ENCODE measurements at regions not wholly inside any gene's neighbourhood (a gene's known extent, or its start where the extent isn't known, plus 50 kb on each side); places are given as distances from the start of the nearest gene placed in this dataset.
"Not testable (repeated sequence)": the region's sequence is repeated elsewhere in the genome, so short reads cannot be mapped to it uniquely, and the experiment has no call there.

- ATAC-seq (replicated peaks) = no peak
- H3K36me3 Mint-ChIP-seq = no peaks in the 10 kb centered on the region
- no peaks in the 10 kb centered on the region for H3K4me1 Mint-ChIP-seq
- H3K27me3 Mint-ChIP-seq = no peaks in the 10 kb centered on the region
- DNase-seq = no peak
- H3K27ac Mint-ChIP-seq = no peak overlapping the region
- no peak overlapping the region for H3K4me3 Mint-ChIP-seq
- peaks cover 6 to 11% of the 10 kb centered on the region in 2 donors for H3K9me3 Mint-ChIP-seq
These were observed 2047.1 kb downstream of the SUCLG1 start for GRCh38 chr2:82412021-82412420.

- Mint-ChIP-seq H3K36me3 (no peaks in the 10 kb centered on the region), H3K4me1 (no peaks in the 10 kb centered on the region), H3K27me3 (no peaks in the 10 kb centered on the region), H3K4me3 (no peak overlapping the region), H3K9me3 (peaks cover 4 to 11% of the 10 kb centered on the region in 2 donors), H3K27ac (no peak overlapping the region)
- no peak for DNase-seq
- ATAC-seq (replicated peaks) = no peak
These were observed 2048.0 kb downstream of the SUCLG1 start for GRCh38 chr2:82411071-82411470.

- ATAC-seq (replicated peaks) (no peak), DNase-seq (no peak)
- Mint-ChIP-seq H3K9me3 (no peaks in the 10 kb centered on the region), H3K36me3 (no peaks in the 10 kb centered on the region), H3K4me3 (no peak overlapping the region), H3K27ac (no peak overlapping the region), H3K4me1 (no peaks in the 10 kb centered on the region), H3K27me3 (no peaks in the 10 kb centered on the region)
These were observed 2063.5 kb downstream of the SUCLG1 start for GRCh38 chr2:82395531-82395930.

- Mint-ChIP-seq H3K36me3 (no peaks in the 10 kb centered on the region), H3K27ac (no peak overlapping the region), H3K9me3 (peaks cover 2 to 3% of the 10 kb centered on the region in 2 donors), H3K4me1 (no peaks in the 10 kb centered on the region), H3K27me3 (no peaks in the 10 kb centered on the region), H3K4me3 (no peak overlapping the region)
- ATAC-seq (replicated peaks) (no peak), DNase-seq (no peak)
These were observed 2067.7 kb downstream of the SUCLG1 start for GRCh38 chr2:82391386-82391785.

- Mint-ChIP-seq H3K9me3 (peaks cover 8 to 13% of the 10 kb centered on the region in 2 donors), H3K4me1 (no peaks in the 10 kb centered on the region), H3K27ac (no peak overlapping the region), H3K36me3 (no peaks in the 10 kb centered on the region), H3K4me3 (no peak overlapping the region), H3K27me3 (no peaks in the 10 kb centered on the region)
- ATAC-seq (replicated peaks) (no peak), DNase-seq (no peak)
These were observed 2051.1 kb upstream of the LRRTM1 start for GRCh38 chr2:82355622-82356021.

GRCh38 chr2:82345910-82346309 is 2041.4 kb upstream of the LRRTM1 start:
- no peaks in the 10 kb centered on the region for H3K9me3 Mint-ChIP-seq
- no peak overlapping the region for H3K27ac Mint-ChIP-seq
- no peaks in the 10 kb centered on the region for H3K27me3 Mint-ChIP-seq
- H3K4me1 Mint-ChIP-seq = no peaks in the 10 kb centered on the region
- DNase-seq (no peak), ATAC-seq (replicated peaks) (no peak)
- H3K36me3 Mint-ChIP-seq = no peaks in the 10 kb centered on the region
- no peak overlapping the region for H3K4me3 Mint-ChIP-seq

- no peaks in the 10 kb centered on the region for H3K27me3 Mint-ChIP-seq
- no peaks in the 10 kb centered on the region for H3K36me3 Mint-ChIP-seq
- H3K4me1 Mint-ChIP-seq = no peaks in the 10 kb centered on the region
- H3K9me3 Mint-ChIP-seq = peaks cover 0 to 2% of the 10 kb centered on the region in 2 donors
- ATAC-seq (replicated peaks) (no peak), DNase-seq (no peak)
- no peak overlapping the region for H3K27ac Mint-ChIP-seq
- no peak overlapping the region for H3K4me3 Mint-ChIP-seq
These were observed 2040.1 kb upstream of the LRRTM1 start for GRCh38 chr2:82344670-82345069.

GRCh38 chr2:82342356-82342755 is 2037.8 kb upstream of the LRRTM1 start:
- H3K27ac Mint-ChIP-seq = no peak overlapping the region
- no peaks in the 10 kb centered on the region for H3K36me3 Mint-ChIP-seq
- peaks cover 0 to 4% of the 10 kb centered on the region in 2 donors for H3K9me3 Mint-ChIP-seq
- DNase-seq = no peak
- H3K4me1 Mint-ChIP-seq = no peaks in the 10 kb centered on the region
- ATAC-seq (replicated peaks) = no peak
- H3K27me3 Mint-ChIP-seq = no peaks in the 10 kb centered on the region
- no peak overlapping the region for H3K4me3 Mint-ChIP-seq

GRCh38 chr2:82340578-82341053 is 2036.1 kb upstream of the LRRTM1 start:
- no peak overlapping the region for H3K4me3 Mint-ChIP-seq
- peaks cover 0 to 5% of the 10 kb centered on the region in 2 donors for H3K9me3 Mint-ChIP-seq
- no peaks in the 10 kb centered on the region for H3K27me3 Mint-ChIP-seq
- H3K36me3 Mint-ChIP-seq = no peaks in the 10 kb centered on the region
- no peaks in the 10 kb centered on the region for H3K4me1 Mint-ChIP-seq
- no peak overlapping the region for H3K27ac Mint-ChIP-seq
- DNase-seq (no peak), ATAC-seq (replicated peaks) (no peak)

- Mint-ChIP-seq H3K9me3 (peaks cover 0 to 5% of the 10 kb centered on the region in 2 donors), H3K4me3 (no peak overlapping the region), H3K36me3 (no peaks in the 10 kb centered on the region), H3K4me1 (no peaks in the 10 kb centered on the region), H3K27me3 (no peaks in the 10 kb centered on the region), H3K27ac (no peak overlapping the region)
- ATAC-seq (replicated peaks) (no peak), DNase-seq (no peak)
These were observed 2035.3 kb upstream of the LRRTM1 start for GRCh38 chr2:82339805-82340204.

- H3K9me3 Mint-ChIP-seq = peaks cover 0 to 3% of the 10 kb centered on the region in 2 donors
- ATAC-seq (replicated peaks) = no peak
- no peaks in the 10 kb centered on the region for H3K27me3 Mint-ChIP-seq
- no peaks in the 10 kb centered on the region for H3K36me3 Mint-ChIP-seq
- H3K27ac Mint-ChIP-seq = no peak overlapping the region
- H3K4me3 Mint-ChIP-seq = no peak overlapping the region
- DNase-seq = no peak
- H3K4me1 Mint-ChIP-seq = no peaks in the 10 kb centered on the region
These were observed 2029.1 kb upstream of the LRRTM1 start for GRCh38 chr2:82333697-82334096.

- no peak overlapping the region for H3K4me3 Mint-ChIP-seq
- ATAC-seq (replicated peaks) = no peak
- no peaks in the 10 kb centered on the region for H3K4me1 Mint-ChIP-seq
- H3K36me3 Mint-ChIP-seq = no peaks in the 10 kb centered on the region
- H3K27me3 Mint-ChIP-seq = no peaks in the 10 kb centered on the region
- DNase-seq = no peak
- H3K9me3 Mint-ChIP-seq = peaks cover 3 to 4% of the 10 kb centered on the region in 2 donors
- H3K27ac Mint-ChIP-seq = no peak overlapping the region
These were observed 2025.6 kb upstream of the LRRTM1 start for GRCh38 chr2:82330155-82330554.

GRCh38 chr2:82326180-82326767 is 2021.7 kb upstream of the LRRTM1 start:
- H3K36me3 Mint-ChIP-seq; H3K4me1 Mint-ChIP-seq; H3K4me3 Mint-ChIP-seq; ATAC-seq (replicated peaks); H3K9me3 Mint-ChIP-seq; H3K27me3 Mint-ChIP-seq; DNase-seq; H3K27ac Mint-ChIP-seq: not testable (repeated sequence)

- Mint-ChIP-seq H3K9me3 (peaks cover 4 to 7% of the 10 kb centered on the region in 2 donors), H3K36me3 (no peaks in the 10 kb centered on the region), H3K27me3 (no peaks in the 10 kb centered on the region), H3K4me1 (no peaks in the 10 kb centered on the region), H3K27ac (no peak overlapping the region), H3K4me3 (no peak overlapping the region)
- no peak for ATAC-seq (replicated peaks)
- no peak for DNase-seq
These were observed 2015.7 kb upstream of the LRRTM1 start for GRCh38 chr2:82320296-82320695.

GRCh38 chr2:82317012-82317411 is 2012.5 kb upstream of the LRRTM1 start:
- Mint-ChIP-seq H3K27ac (no peak overlapping the region), H3K27me3 (no peaks in the 10 kb centered on the region), H3K9me3 (peaks cover 1 to 4% of the 10 kb centered on the region in 2 donors), H3K4me3 (no peak overlapping the region), H3K4me1 (no peaks in the 10 kb centered on the region), H3K36me3 (no peaks in the 10 kb centered on the region)
- ATAC-seq (replicated peaks) (no peak), DNase-seq (no peak)

GRCh38 chr2:82316586-82316985 is 2012.0 kb upstream of the LRRTM1 start:
- H3K27me3 Mint-ChIP-seq = no peaks in the 10 kb centered on the region

More at GRCh38 chr2:82316586-82316985, 2012.0 kb upstream of the LRRTM1 start:
- H3K4me3 Mint-ChIP-seq = no peak overlapping the region
- H3K36me3 Mint-ChIP-seq = no peaks in the 10 kb centered on the region
- no peak for DNase-seq
- H3K9me3 Mint-ChIP-seq = peaks cover 1 to 4% of the 10 kb centered on the region in 2 donors
- no peaks in the 10 kb centered on the region for H3K4me1 Mint-ChIP-seq
- no peak for ATAC-seq (replicated peaks)
- no peak overlapping the region for H3K27ac Mint-ChIP-seq
